Neuronal stem cell (in vitro differentiated cells): ENCODE measurements at regions not wholly inside any gene's neighbourhood (a gene's known extent, or its start where the extent isn't known, plus 50 kb on each side); places are given as distances from the start of the nearest gene placed in this dataset.

Experiments used
- DNase-seq: peaks from one replicate; pipeline ENCODE4 v3.0.0-alpha.2; 2013; ENCODE audit warnings: low spot score
- H2AFZ ChIP-seq: one replicate; pipeline ENCODE4 v1.6.1; 2013; ENCODE audit warnings: mild to moderate bottlenecking, low read length, inconsistent platforms
- H2AK5ac ChIP-seq: 2 replicates; pipeline ENCODE4 v1.6.1; 2013; ENCODE audit warnings: low read depth, mild to moderate bottlenecking, inconsistent platforms, low read length, moderate library complexity, mixed read lengths
- H2BK120ac ChIP-seq: 2 replicates; pipeline ENCODE4 v1.6.1; 2013; ENCODE audit warnings: low read depth, mild to moderate bottlenecking, inconsistent platforms, low read length, moderate library complexity, mixed read lengths
- H2BK12ac ChIP-seq: one replicate; pipeline ENCODE4 v1.6.1; 2013; ENCODE audit warnings: low read length, inconsistent platforms
- H2BK15ac ChIP-seq: 2 replicates; pipeline ENCODE4 v1.6.1; 2013; ENCODE audit warnings: mild to moderate bottlenecking, low read length, inconsistent platforms, mixed read lengths
- H2BK5ac ChIP-seq: one replicate; pipeline ENCODE4 v1.6.1; 2013; ENCODE audit warnings: inconsistent platforms, mild to moderate bottlenecking, low read length, moderate library complexity
- H3K14ac ChIP-seq: one replicate; pipeline ENCODE4 v1.6.1; 2013; ENCODE audit warnings: low read length, inconsistent platforms
- H3K18ac ChIP-seq: 2 replicates; pipeline ENCODE4 v1.6.1; 2013; ENCODE audit warnings: low read length, inconsistent platforms
- H3K23ac ChIP-seq: 2 replicates; pipeline ENCODE4 v1.6.1; 2013; ENCODE audit warnings: low read depth, mild to moderate bottlenecking, mixed read lengths, low read length, inconsistent platforms; ENCODE audit not compliant: poor library complexity
- H3K27ac ChIP-seq: replicated peaks from 3 replicates; pipeline ENCODE4 v1.5.1; 2013; ENCODE audit warnings: low read length, inconsistent platforms
- H3K27me3 ChIP-seq, 3 experiments: 2 replicates each; pipeline ENCODE4 v1.6.1; 2013; ENCODE audit warnings: low read length in 3 of 3, mild to moderate bottlenecking in 2 of 3, inconsistent platforms in 1 of 3, low read depth in 1 of 3, mixed read lengths in 1 of 3, moderate library complexity in 1 of 3; ENCODE audit not compliant: control insufficient read depth in 3 of 3, insufficient read depth in 3 of 3
- H3K36me3 ChIP-seq, 2 donors: replicated peaks in 1 of 2; 2 replicates each; pipeline ENCODE4 v1.6.1; 2013; ENCODE audit warnings: low read length in 2 of 2; ENCODE audit not compliant: control insufficient read depth in 2 of 2, insufficient read depth in 2 of 2
- H3K4ac ChIP-seq: 2 replicates; pipeline ENCODE4 v1.6.1; 2013; ENCODE audit warnings: inconsistent platforms, mild to moderate bottlenecking, low read length, moderate library complexity
- H3K4me1 ChIP-seq, 2 donors: 1 replicate in 1 of 2; 2 replicates in 1 of 2; pipeline ENCODE4 v1.6.1; 2013; ENCODE audit warnings: low read length in 2 of 2, low read depth in 1 of 2; ENCODE audit not compliant: control insufficient read depth in 2 of 2, insufficient read depth in 1 of 2
- H3K4me2 ChIP-seq: one replicate; pipeline ENCODE4 v1.6.1; 2013; ENCODE audit warnings: mild to moderate bottlenecking, low read length, inconsistent platforms; ENCODE audit not compliant: insufficient read depth, poor library complexity, severe bottlenecking
- H3K4me3 ChIP-seq, 2 donors: 2 replicates each; pipeline ENCODE4 v1.5.1; 2013; ENCODE audit warnings: low read length in 2 of 2, mild to moderate bottlenecking in 2 of 2, inconsistent platforms in 1 of 2, moderate library complexity in 1 of 2
- H3K79me1 ChIP-seq: one replicate; pipeline ENCODE4 v1.6.1; 2013; ENCODE audit warnings: low read depth, mild to moderate bottlenecking, inconsistent platforms, low read length, moderate library complexity
- H3K9ac ChIP-seq: one replicate; pipeline ENCODE4 v1.6.1; 2013; ENCODE audit warnings: mild to moderate bottlenecking, low read depth, low read length, inconsistent platforms; ENCODE audit not compliant: poor library complexity
- H3K9me3 ChIP-seq, 2 donors: replicated peaks in 1 of 2; 2 replicates each; pipeline versions ENCODE3 to v1.6.1; 2013; ENCODE audit warnings: low read length in 2 of 2, mild to moderate bottlenecking in 2 of 2, inconsistent platforms in 1 of 2, low read depth in 1 of 2, mixed read lengths in 1 of 2, moderate library complexity in 1 of 2; ENCODE audit not compliant: control insufficient read depth in 2 of 2, insufficient read depth in 1 of 2
- H4K8ac ChIP-seq: one replicate; pipeline ENCODE4 v1.6.1; 2013; ENCODE audit warnings: low read depth, mild to moderate bottlenecking, inconsistent platforms, low read length, moderate library complexity
- H4K91ac ChIP-seq: one replicate; pipeline ENCODE4 v1.6.1; 2013; ENCODE audit warnings: low read length, low read depth, mild to moderate bottlenecking, inconsistent platforms; ENCODE audit not compliant: poor library complexity
- WGBS, 2 donors: extraction: QIAGEN DNeasy Blood & Tissue Kit; methylation state at CpG; one replicate each; pipeline ENCODE4 v1.1.7; 2013; ENCODE audit warnings: missing lambda C conversion rate in 2 of 2, mixed read lengths in 1 of 2; ENCODE audit not compliant: insufficient read length in 2 of 2, insufficient replicate concordance in 1 of 2; ENCODE audit errors: extremely low coverage in 2 of 2; 5-methylcytosine and 5-hydroxymethylcytosine counted together

- no peaks in the 10 kb centered on the region for H3K4me1 ChIP-seq
- H2AK5ac ChIP-seq = no peak overlapping the region
- no peak overlapping the region for H2AFZ ChIP-seq
- H4K91ac ChIP-seq = no peak overlapping the region
- no peak overlapping the region for H3K18ac ChIP-seq
- H3K23ac ChIP-seq = no peak overlapping the region
- no peak for DNase-seq
- no peak overlapping the region for H3K4ac ChIP-seq
- H3K36me3 ChIP-seq = no peaks in the 10 kb centered on the region
- H4K8ac ChIP-seq = no peak overlapping the region
- no peak overlapping the region for H3K4me3 ChIP-seq
- H3K27me3 ChIP-seq = no peaks in the 10 kb centered on the region
- H2BK15ac ChIP-seq = no peak overlapping the region
- no peak overlapping the region for H3K4me2 ChIP-seq
- WGBS, 2 donors = no CpG with 5 or more reads among the region's 3 CpGs
- H3K27ac ChIP-seq = no peak overlapping the region
- H3K79me1 ChIP-seq = no peaks in the 10 kb centered on the region
- H3K9ac ChIP-seq = no peak overlapping the region
- no peak overlapping the region for H2BK12ac ChIP-seq
- H2BK120ac ChIP-seq = no peak overlapping the region
- no peak overlapping the region for H3K14ac ChIP-seq
- H3K9me3 ChIP-seq = no peaks in the 10 kb centered on the region
- no peak overlapping the region for H2BK5ac ChIP-seq
Observed at GRCh38 chr7:68969571-68969970, 628.7 kb upstream of the AUTS2 start.

DNA sequence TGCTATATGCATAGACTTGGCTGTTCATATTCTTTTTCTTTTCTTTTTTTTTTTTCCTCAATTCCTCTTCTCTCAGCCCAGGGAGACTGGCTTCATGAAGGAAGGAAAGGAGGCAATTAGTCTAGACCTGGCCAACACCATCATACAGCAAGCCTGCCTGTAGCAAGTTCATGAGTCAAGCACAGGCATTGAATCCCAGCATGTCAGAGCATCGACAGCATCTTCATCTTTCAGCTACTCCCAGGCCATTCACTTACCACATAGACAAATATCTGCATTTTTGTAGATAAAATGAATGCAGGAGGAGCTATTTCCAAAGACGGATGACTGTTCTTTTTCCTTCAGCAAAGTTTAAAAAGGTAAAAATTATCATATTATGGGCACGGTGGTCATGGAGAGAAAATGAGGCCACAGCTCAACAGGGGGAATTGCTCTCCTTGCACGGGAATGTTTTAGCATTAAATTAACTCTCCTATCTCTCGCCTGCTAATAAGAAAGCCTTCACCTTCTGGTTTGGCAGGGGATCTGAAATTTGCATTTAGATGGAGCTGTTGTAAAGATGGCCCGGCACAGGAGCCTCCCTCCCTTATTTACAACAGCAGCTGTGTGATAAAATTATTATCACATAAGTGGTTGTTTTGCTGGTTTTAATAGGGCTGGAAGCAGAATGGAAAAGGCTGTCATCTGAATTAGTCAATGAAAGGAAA, 626.5 kb upstream of the AUTS2 start:
- no peaks in the 10 kb centered on the region for H3K36me3 ChIP-seq
- H3K27ac ChIP-seq = no peak overlapping the region
- no peaks in the 10 kb centered on the region for H3K79me1 ChIP-seq
- no CpG with 5 or more reads among the region's 6 CpGs for WGBS, 2 donors
- no peak overlapping the region for H3K14ac ChIP-seq
- no peak overlapping the region for H2BK120ac ChIP-seq
- H3K4ac ChIP-seq = no peak overlapping the region
- H3K23ac ChIP-seq = no peak overlapping the region
- H2BK15ac ChIP-seq = no peak overlapping the region
- no peak overlapping the region for H2AFZ ChIP-seq
- no peak overlapping the region for H3K4me3 ChIP-seq
- no peaks in the 10 kb centered on the region for H3K4me1 ChIP-seq
- H2BK12ac ChIP-seq = no peak overlapping the region
- DNase-seq = no peak
- H3K27me3 ChIP-seq = no peaks in the 10 kb centered on the region
- no peak overlapping the region for H3K4me2 ChIP-seq
- H3K18ac ChIP-seq = no peak overlapping the region
- H2BK5ac ChIP-seq = no peak overlapping the region
- H4K8ac ChIP-seq = no peak overlapping the region
- no peak overlapping the region for H3K9ac ChIP-seq
- H2AK5ac ChIP-seq = no peak overlapping the region
- H4K91ac ChIP-seq = no peak overlapping the region
- peaks cover 0 to 2% of the 10 kb centered on the region in 2 donors for H3K9me3 ChIP-seq

DNA sequence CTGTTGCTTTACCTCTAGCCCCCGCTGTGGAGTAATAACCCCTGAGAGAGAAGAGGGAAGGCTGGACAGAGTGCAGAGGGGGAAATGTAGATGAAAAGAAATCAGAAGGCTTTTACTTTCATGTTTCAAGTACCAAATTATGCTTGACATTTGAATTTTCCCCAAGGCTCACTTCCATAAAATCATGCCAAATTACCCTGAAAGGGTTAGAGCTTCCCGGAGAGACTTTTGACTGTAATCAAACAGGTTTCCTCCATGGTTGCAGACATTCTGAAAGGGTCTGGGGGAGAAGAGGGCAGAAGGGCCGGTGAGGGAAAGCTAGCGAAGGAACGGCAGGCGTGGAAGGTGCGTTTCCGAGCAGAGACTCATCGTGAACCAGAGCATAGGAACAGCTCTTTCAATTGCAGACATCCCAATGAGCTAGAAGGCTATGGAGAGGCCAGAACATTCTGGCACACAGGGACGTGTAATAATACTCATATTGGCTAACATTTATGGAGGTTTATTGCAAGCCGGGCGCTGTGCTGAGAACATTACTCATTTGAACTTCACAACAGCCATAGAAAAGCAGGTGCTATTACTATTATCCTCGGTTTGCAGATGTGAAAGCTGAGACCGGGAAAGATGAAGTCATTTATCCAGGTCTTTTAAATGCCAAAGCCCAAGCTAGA, 620.8 kb upstream of the AUTS2 start:
- no peak overlapping the region for H3K4me3 ChIP-seq
- no peaks in the 10 kb centered on the region for H3K36me3 ChIP-seq
- no peak overlapping the region for H3K14ac ChIP-seq
- H2BK12ac ChIP-seq = no peak overlapping the region
- peaks cover 0 to 2% of the 10 kb centered on the region in 2 donors for H3K9me3 ChIP-seq
- no peaks in the 10 kb centered on the region for H3K27me3 ChIP-seq
- no peak overlapping the region for H4K91ac ChIP-seq
- no peak overlapping the region for H2BK5ac ChIP-seq
- peaks cover 0 to 1% of the 10 kb centered on the region in 2 donors for H3K4me1 ChIP-seq
- H2BK120ac ChIP-seq = no peak overlapping the region
- H3K23ac ChIP-seq = no peak overlapping the region
- no peak overlapping the region for H2BK15ac ChIP-seq
- H3K18ac ChIP-seq = no peak overlapping the region
- H4K8ac ChIP-seq = no peak overlapping the region
- no peak overlapping the region for H3K4me2 ChIP-seq
- no CpG with 5 or more reads among the region's 14 CpGs for WGBS, 2 donors
- no peak overlapping the region for H3K4ac ChIP-seq
- no peak for DNase-seq
- H2AFZ ChIP-seq = no peak overlapping the region
- no peaks in the 10 kb centered on the region for H3K79me1 ChIP-seq
- H3K27ac ChIP-seq = no peak overlapping the region
- no peak overlapping the region for H2AK5ac ChIP-seq
- H3K9ac ChIP-seq = no peak overlapping the region

- Histone ChIP-seq H3K4me3 (no peak overlapping the region), H3K9ac (no peak overlapping the region), H3K9me3 (peaks cover 0 to 2% of the 10 kb centered on the region in 2 donors), H3K27ac (no peak overlapping the region), H2AFZ (no peak overlapping the region), H3K23ac (no peak overlapping the region), H3K18ac (no peak overlapping the region), H3K79me1 (no peaks in the 10 kb centered on the region), H2BK12ac (no peak overlapping the region), H3K36me3 (no peaks in the 10 kb centered on the region), H3K4me1 (peaks cover 0 to 1% of the 10 kb centered on the region in 2 donors), H2BK15ac (no peak overlapping the region), H3K14ac (no peak overlapping the region), H4K8ac (no peak overlapping the region), H2AK5ac (no peak overlapping the region), H3K27me3 (no peaks in the 10 kb centered on the region), H2BK120ac (no peak overlapping the region), H4K91ac (no peak overlapping the region), H3K4ac (no peak overlapping the region), H3K4me2 (no peak overlapping the region), H2BK5ac (no peak overlapping the region)
- WGBS, 2 donors = no CpG with 5 or more reads among the region's 4 CpGs
- DNase-seq = no peak
Observed at GRCh38 chr7:68978710-68979109, 619.6 kb upstream of the AUTS2 start.
